H9 (cell line): ENCODE measurements at regions not wholly inside any gene's neighbourhood (a gene's known extent, or its start where the extent isn't known, plus 50 kb on each side); places are given as distances from the start of the nearest gene placed in this dataset.

Experiments
- DNase-seq: peaks from one replicate; pipeline ENCODE4 v3.0.0-alpha.2; 2017
- H2AFZ ChIP-seq: one replicate; pipeline ENCODE4 v1.6.1; 2013; ENCODE audit warnings: mild to moderate bottlenecking, low read length, control low read depth, moderate library complexity
- H2AK5ac ChIP-seq: 2 replicates; pipeline ENCODE4 v1.6.1; 2013; ENCODE audit warnings: low read length, control low read depth, mixed read lengths; ENCODE audit not compliant: insufficient read length
- H2BK120ac ChIP-seq: one replicate; pipeline ENCODE4 v1.6.1; 2013; ENCODE audit warnings: low read depth, mild to moderate bottlenecking, low read length, control low read depth, inconsistent platforms; ENCODE audit not compliant: poor library complexity, severe bottlenecking
- H2BK12ac ChIP-seq: 2 replicates; pipeline ENCODE4 v1.6.1; 2013; ENCODE audit warnings: low read length, control low read depth, mixed read lengths, low read depth; ENCODE audit not compliant: insufficient read length
- H2BK15ac ChIP-seq: 2 replicates; pipeline ENCODE4 v1.6.1; 2013; ENCODE audit warnings: low read depth, low read length, control low read depth
- H2BK20ac ChIP-seq: one replicate; pipeline ENCODE4 v1.6.1; 2013; ENCODE audit warnings: low read depth, mild to moderate bottlenecking, low read length, control low read depth, inconsistent platforms; ENCODE audit not compliant: poor library complexity, severe bottlenecking
- H2BK5ac ChIP-seq: 2 replicates; pipeline ENCODE4 v1.6.1; 2013; ENCODE audit warnings: low read length, control low read depth, mixed read lengths; ENCODE audit not compliant: insufficient read length
- H3K14ac ChIP-seq: 2 replicates; pipeline ENCODE4 v1.6.1; 2013; ENCODE audit warnings: low read length, control low read depth; ENCODE audit not compliant: insufficient read depth
- H3K18ac ChIP-seq: 2 replicates; pipeline ENCODE4 v1.6.1; 2013; ENCODE audit warnings: low read depth, mild to moderate bottlenecking, mixed read lengths, low read length, control low read depth; ENCODE audit not compliant: insufficient read length
- H3K23ac ChIP-seq: 2 replicates; pipeline ENCODE4 v1.6.1; 2013; ENCODE audit warnings: low read length, control low read depth, mixed read lengths, low read depth; ENCODE audit not compliant: insufficient read length
- H3K23me2 ChIP-seq: 2 replicates; pipeline ENCODE4 v1.6.1; 2013; ENCODE audit warnings: low read depth, mild to moderate bottlenecking, mixed read lengths, low read length, control low read depth; ENCODE audit not compliant: insufficient read length, poor library complexity, severe bottlenecking
- H3K27ac ChIP-seq: 2 replicates; pipeline ENCODE4 v1.5.1; 2013; ENCODE audit warnings: low read length, control low read depth, mixed read lengths, low read depth; ENCODE audit not compliant: insufficient read length
- H3K27me3 ChIP-seq: 2 replicates; pipeline ENCODE4 v1.6.1; 2013; ENCODE audit warnings: low read length, control low read depth, inconsistent platforms; ENCODE audit not compliant: insufficient read depth
- H3K4ac ChIP-seq: 2 replicates; pipeline ENCODE4 v1.6.1; 2013; ENCODE audit warnings: low read depth, mild to moderate bottlenecking, control low read depth, inconsistent platforms, low read length, moderate library complexity
- H3K4me1 ChIP-seq: 2 replicates; pipeline ENCODE4 v1.6.1; 2013; ENCODE audit warnings: low read length, control low read depth, inconsistent platforms; ENCODE audit not compliant: insufficient read depth
- H3K4me2 ChIP-seq: 2 replicates; pipeline ENCODE4 v1.6.1; 2013; ENCODE audit warnings: low read length, control low read depth, mixed read lengths; ENCODE audit not compliant: insufficient read length, insufficient read depth
- H3K56ac ChIP-seq: 2 replicates; pipeline ENCODE4 v1.6.1; 2013; ENCODE audit warnings: low read depth, mild to moderate bottlenecking, mixed read lengths, low read length, control low read depth; ENCODE audit not compliant: insufficient read length
- H3K79me1 ChIP-seq: 2 replicates; pipeline ENCODE4 v1.6.1; 2013; ENCODE audit warnings: low read depth, mild to moderate bottlenecking, moderate library complexity, low read length, control low read depth, inconsistent platforms; ENCODE audit not compliant: insufficient read depth, poor library complexity, severe bottlenecking
- H3K79me2 ChIP-seq: 2 replicates; pipeline ENCODE4 v1.6.1; 2013; ENCODE audit warnings: low read length, control low read depth, inconsistent platforms; ENCODE audit not compliant: insufficient read depth
- H3K9ac ChIP-seq: 2 replicates; pipeline ENCODE4 v1.6.1; 2013; ENCODE audit warnings: low read length, control low read depth, mixed read lengths; ENCODE audit not compliant: insufficient read length; ENCODE audit errors: extremely low read depth
- H3K9me3 ChIP-seq: one replicate; pipeline ENCODE4 v1.6.1; 2013; ENCODE audit warnings: low read depth, low read length, inconsistent platforms; ENCODE audit not compliant: control insufficient read depth
- H3T11ph ChIP-seq: one replicate; pipeline ENCODE4 v1.6.1; 2013; ENCODE audit warnings: mild to moderate bottlenecking, low read length, control low read depth, inconsistent platforms
- H4K20me1 ChIP-seq: one replicate; pipeline ENCODE4 v1.6.1; 2013; ENCODE audit not compliant: control insufficient read depth, insufficient read length, insufficient read depth
- H4K5ac ChIP-seq: 2 replicates; pipeline ENCODE4 v1.6.1; 2013; ENCODE audit warnings: low read depth, mild to moderate bottlenecking, mixed read lengths, low read length, control low read depth; ENCODE audit not compliant: insufficient read length
- H4K8ac ChIP-seq: replicated peaks from 2 replicates; pipeline ENCODE4 v1.6.1; 2013; ENCODE audit warnings: low read length, control low read depth, mixed read lengths, low read depth; ENCODE audit not compliant: insufficient read length
- H4K91ac ChIP-seq: 2 replicates; pipeline ENCODE4 v1.6.1; 2013; ENCODE audit warnings: low read depth, mild to moderate bottlenecking, moderate library complexity, mixed read lengths, low read length, control low read depth; ENCODE audit not compliant: insufficient read length
- H3K27ac Mint-ChIP-seq, 3 experiments: 2 replicates in 2 of 3; 3 replicates in 1 of 3; pipeline ENCODE4 v1.8.0; 2020 to 2021; ENCODE audit warnings: mixed read lengths in 3 of 3, mild to moderate bottlenecking in 1 of 3, moderate library complexity in 1 of 3
- H3K27me3 Mint-ChIP-seq: 2 replicates; pipeline ENCODE4 v1.8.0; 2021; ENCODE audit warnings: low read depth, mild to moderate bottlenecking, moderate library complexity, mixed read lengths
- H3K36me3 Mint-ChIP-seq, 3 experiments: 2 replicates in 2 of 3; 3 replicates in 1 of 3; pipeline ENCODE4 v1.8.0; 2020 to 2021; ENCODE audit warnings: low read depth in 3 of 3, mixed read lengths in 3 of 3; ENCODE audit not compliant: insufficient read depth in 1 of 3
- H3K4me1 Mint-ChIP-seq, 2 experiments: 2 replicates each; pipeline ENCODE4 v1.8.0; 2020; ENCODE audit warnings: mixed read lengths in 2 of 2
- H3K4me3 Mint-ChIP-seq, 2 experiments: 2 replicates in 1 of 2; 3 replicates in 1 of 2; pipeline ENCODE4 v1.8.0; 2020 to 2021; ENCODE audit warnings: mild to moderate bottlenecking in 2 of 2, mixed read lengths in 2 of 2, moderate library complexity in 1 of 2
- H3K9me3 Mint-ChIP-seq, 2 experiments: 2 replicates in 1 of 2; 3 replicates in 1 of 2; pipeline ENCODE4 v1.8.0; 2020; ENCODE audit warnings: mild to moderate bottlenecking in 2 of 2, mixed read lengths in 2 of 2, moderate library complexity in 1 of 2
- WGBS: extraction: QIAGEN DNeasy Blood & Tissue Kit; methylation state at CpG from one replicate; pipeline ENCODE4 v1.1.7; 2013; ENCODE audit warnings: missing lambda C conversion rate, low lambda C conversion rate, mixed read lengths; ENCODE audit not compliant: insufficient read length; ENCODE audit errors: extremely low coverage; 5-methylcytosine and 5-hydroxymethylcytosine counted together
- TF ChIP-seq, protein P1 (sequence below): fragments of 200-600 bp; sonication (generic); conservative IDR thresholded peaks from 3 replicates; pipeline ENCODE4 v1.8.0; 2021; ENCODE audit warnings: antibody characterized with exemption, mild to moderate bottlenecking

GRCh38 chr16:61237884-61238485 lies 798.3 kb downstream of the CDH8 start:
- Histone ChIP-seq H2BK20ac (no peak overlapping the region), H3K23ac (no peak overlapping the region), H3K79me2 (no peaks in the 10 kb centered on the region), H3K9ac (no peak overlapping the region), H2BK5ac (no peak overlapping the region), H3K9me3 (no peaks in the 10 kb centered on the region), H3K23me2 (no peaks in the 10 kb centered on the region), H2AK5ac (no peak overlapping the region), H3K18ac (no peak overlapping the region), H4K20me1 (no peaks in the 10 kb centered on the region), H4K5ac (no peak overlapping the region), H2BK12ac (no peak overlapping the region), H2BK120ac (no peak overlapping the region), H4K8ac (no peak overlapping the region), H3K4me2 (no peak overlapping the region), H3K4me1 (peaks cover 3% of the 10 kb centered on the region; the same call in 1 of the 2 replicates), H3T11ph (no peak overlapping the region), H3K79me1 (no peaks in the 10 kb centered on the region), H2BK15ac (no peak overlapping the region), H3K14ac (no peak overlapping the region), H2AFZ (no peak overlapping the region), H3K27me3 (no peaks in the 10 kb centered on the region), H4K91ac (no peak overlapping the region), H3K27ac (no peak overlapping the region), H3K4ac (no peak overlapping the region), H3K56ac (no peak overlapping the region)
- H3K36me3 Mint-ChIP-seq = no peaks in the 10 kb centered on the region
- WGBS = no CpG with 5 or more reads among the region's 9 CpGs
- no peak for DNase-seq
- no peaks in the 10 kb centered on the region for H3K27me3 Mint-ChIP-seq
- peak overlapping the region in 2 of 3 experiments; percentile 65 to 84; a peak in 2 of 7 replicates for H3K27ac Mint-ChIP-seq
- no peaks in the 10 kb centered on the region for H3K9me3 Mint-ChIP-seq
- TF ChIP-seq, protein P1, sequence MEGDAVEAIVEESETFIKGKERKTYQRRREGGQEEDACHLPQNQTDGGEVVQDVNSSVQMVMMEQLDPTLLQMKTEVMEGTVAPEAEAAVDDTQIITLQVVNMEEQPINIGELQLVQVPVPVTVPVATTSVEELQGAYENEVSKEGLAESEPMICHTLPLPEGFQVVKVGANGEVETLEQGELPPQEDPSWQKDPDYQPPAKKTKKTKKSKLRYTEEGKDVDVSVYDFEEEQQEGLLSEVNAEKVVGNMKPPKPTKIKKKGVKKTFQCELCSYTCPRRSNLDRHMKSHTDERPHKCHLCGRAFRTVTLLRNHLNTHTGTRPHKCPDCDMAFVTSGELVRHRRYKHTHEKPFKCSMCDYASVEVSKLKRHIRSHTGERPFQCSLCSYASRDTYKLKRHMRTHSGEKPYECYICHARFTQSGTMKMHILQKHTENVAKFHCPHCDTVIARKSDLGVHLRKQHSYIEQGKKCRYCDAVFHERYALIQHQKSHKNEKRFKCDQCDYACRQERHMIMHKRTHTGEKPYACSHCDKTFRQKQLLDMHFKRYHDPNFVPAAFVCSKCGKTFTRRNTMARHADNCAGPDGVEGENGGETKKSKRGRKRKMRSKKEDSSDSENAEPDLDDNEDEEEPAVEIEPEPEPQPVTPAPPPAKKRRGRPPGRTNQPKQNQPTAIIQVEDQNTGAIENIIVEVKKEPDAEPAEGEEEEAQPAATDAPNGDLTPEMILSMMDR = no peak
- no peak overlapping the region for H3K4me3 Mint-ChIP-seq
- peaks cover 4 to 11% of the 10 kb centered on the region in 2 experiments; a peak in 2 of 4 replicates for H3K4me1 Mint-ChIP-seq
